ENCODE measurements at regions not wholly inside any gene's neighbourhood (a gene's known extent, or its start where the extent isn't known, plus 50 kb on each side); places are given as distances from the start of the nearest gene placed in this dataset.

- Histone ChIP-seq H3K4me3 (no peak overlapping the region), H3K27ac (no peak overlapping the region), H3K4me1 (no peaks in the 10 kb centered on the region), H3K9me3 (no peaks in the 10 kb centered on the region), H3K36me3 (peaks cover 4% of the 10 kb centered on the region), H3K27me3 (no peaks in the 10 kb centered on the region)
- DNase-seq (ENCODE audit: low spot score in 2 of 2), result no peak
- TF ChIP-seq POLR2A (IDR thresholded peaks at IDR 0.05) (no peak), POLR2AphosphoS5 (IDR thresholded peaks at IDR 0.05) (no peak), CTCF (IDR thresholded peaks at IDR 0.05) (no peak)
- intact Hi-C loops (cut with DNase I; ENCODE audit: low total_unique reads), result no loop called here
Observed at GRCh38 chr6:112574190-112574589, 227.1 kb downstream of the RFPL4B start.

- Histone ChIP-seq H3K36me3 (peaks cover 6% of the 10 kb centered on the region), H3K27me3 (no peaks in the 10 kb centered on the region), H3K4me1 (no peaks in the 10 kb centered on the region), H3K27ac (no peak overlapping the region), H3K4me3 (no peak overlapping the region), H3K9me3 (no peaks in the 10 kb centered on the region)
- TF ChIP-seq POLR2AphosphoS5 (IDR thresholded peaks at IDR 0.05) (no peak), CTCF (IDR thresholded peaks at IDR 0.05) (no peak), POLR2A (IDR thresholded peaks at IDR 0.05) (no peak)
- no peak for DNase-seq (ENCODE audit: low spot score in 2 of 2)
- intact Hi-C loops (cut with DNase I; ENCODE audit: low total_unique reads), result no loop called here
Observed at GRCh38 chr6:112575309-112575834, 228.2 kb downstream of the RFPL4B start.

- no peak for DNase-seq (ENCODE audit: low spot score in 2 of 2)
- Histone ChIP-seq H3K27me3 (no peaks in the 10 kb centered on the region), H3K27ac (no peak overlapping the region), H3K4me1 (no peaks in the 10 kb centered on the region), H3K4me3 (no peak overlapping the region), H3K36me3 (peaks cover 6% of the 10 kb centered on the region), H3K9me3 (no peaks in the 10 kb centered on the region)
- intact Hi-C loops (cut with DNase I; ENCODE audit: low total_unique reads), result no loop called here
- TF ChIP-seq POLR2A (IDR thresholded peaks at IDR 0.05) (no peak), POLR2AphosphoS5 (IDR thresholded peaks at IDR 0.05) (no peak), CTCF (IDR thresholded peaks at IDR 0.05) (no peak)
Observed at GRCh38 chr6:112576423-112576822, 229.3 kb downstream of the RFPL4B start.

GRCh38 chr6:112579601-112580000 lies 232.5 kb downstream of the RFPL4B start:
- no peak overlapping the region for H3K27ac ChIP-seq
- no peaks in the 10 kb centered on the region for H3K4me1 ChIP-seq
- TF ChIP-seq POLR2AphosphoS5 (IDR thresholded peaks at IDR 0.05) (no peak), POLR2A (IDR thresholded peaks at IDR 0.05) (no peak), CTCF (IDR thresholded peaks at IDR 0.05) (no peak)
- no peaks in the 10 kb centered on the region for H3K9me3 ChIP-seq
- peaks cover 6% of the 10 kb centered on the region for H3K36me3 ChIP-seq
- no peaks in the 10 kb centered on the region for H3K27me3 ChIP-seq
- intact Hi-C loops (cut with DNase I; ENCODE audit: low total_unique reads), result no loop called here
- no peak for DNase-seq (ENCODE audit: low spot score in 2 of 2)
- no peak overlapping the region for H3K4me3 ChIP-seq

- peaks cover 6% of the 10 kb centered on the region for H3K36me3 ChIP-seq
- H3K27ac ChIP-seq, result no peak overlapping the region
- no peaks in the 10 kb centered on the region for H3K9me3 ChIP-seq
- H3K4me1 ChIP-seq, result no peaks in the 10 kb centered on the region
- intact Hi-C loops (cut with DNase I; ENCODE audit: low total_unique reads), result no loop called here
- no peaks in the 10 kb centered on the region for H3K27me3 ChIP-seq
- DNase-seq (ENCODE audit: low spot score in 2 of 2), result no peak
- no peak overlapping the region for H3K4me3 ChIP-seq
- TF ChIP-seq POLR2AphosphoS5 (IDR thresholded peaks at IDR 0.05) (no peak), CTCF (IDR thresholded peaks at IDR 0.05) (no peak), POLR2A (IDR thresholded peaks at IDR 0.05) (no peak)
Observed at GRCh38 chr6:112581015-112581414, 233.9 kb downstream of the RFPL4B start.
